Hepatocyte (in vitro differentiated cells): ENCODE measurements at regions not wholly inside any gene's neighbourhood (a gene's known extent, or its start where the extent isn't known, plus 50 kb on each side); places are given as distances from the start of the nearest gene placed in this dataset.
A peak's percentile ranks its signal among the peaks of the same experiment; 100 is the strongest.

ENCODE experiments used
- DNase-seq: peaks from one replicate; pipeline ENCODE4 v3.0.0-alpha.2; 2016; ENCODE audit warnings: low spot score
- H2AFZ ChIP-seq: fragments of 200-600 bp; sonication (generic); 2 replicates; pipeline ENCODE4 v1.6.0; 2016; ENCODE audit warnings: antibody characterized with exemption, mild to moderate bottlenecking
- H3K27ac ChIP-seq: fragments of 200-600 bp; sonication (generic); 2 replicates; pipeline ENCODE4 v1.5.1; 2016; ENCODE audit warnings: mild to moderate bottlenecking
- H3K27me3 ChIP-seq: fragments of 200-600 bp; sonication (generic); 2 replicates; pipeline ENCODE4 v1.6.1; 2016
- H3K36me3 ChIP-seq: fragments of 200-600 bp; sonication (generic); replicated peaks from 2 replicates; pipeline ENCODE4 v1.5.1; 2016; ENCODE audit warnings: low read depth; ENCODE audit not compliant: insufficient read depth
- H3K4me1 ChIP-seq: fragments of 200-600 bp; sonication (generic); 2 replicates; pipeline ENCODE4 v1.5.1; 2016; ENCODE audit warnings: mild to moderate bottlenecking, moderate library complexity; ENCODE audit not compliant: insufficient read depth
- H3K4me2 ChIP-seq: fragments of 200-600 bp; sonication (generic); 2 replicates; pipeline ENCODE4 v1.6.0; 2016
- H3K4me3 ChIP-seq: fragments of 200-600 bp; sonication (generic); 2 replicates; pipeline ENCODE4 v1.5.1; 2016; ENCODE audit warnings: mild to moderate bottlenecking
- H3K79me2 ChIP-seq: fragments of 200-600 bp; sonication (generic); 2 replicates; pipeline ENCODE4 v1.6.0; 2017; ENCODE audit warnings: mild to moderate bottlenecking
- H3K9me2 ChIP-seq: fragments of 200-600 bp; sonication (generic); replicated peaks from 2 replicates; pipeline ENCODE4 v1.6.0; 2017; ENCODE audit warnings: mild to moderate bottlenecking; ENCODE audit not compliant: insufficient read depth
- H3K9me3 ChIP-seq: fragments of 200-600 bp; sonication (generic); 2 replicates; pipeline ENCODE4 v1.5.1; 2016; ENCODE audit warnings: low read depth, mild to moderate bottlenecking
- H4K20me1 ChIP-seq: fragments of 200-600 bp; sonication (generic); 2 replicates; pipeline ENCODE4 v1.6.0; 2016; ENCODE audit warnings: mild to moderate bottlenecking; ENCODE audit not compliant: insufficient read depth, poor library complexity, severe bottlenecking
- CTCF ChIP-seq: fragments of 200-600 bp; sonication (generic); IDR thresholded peaks from 2 replicates; pipeline ENCODE4 v1.5.1; 2016; ENCODE audit warnings: antibody characterized with exemption, mild to moderate bottlenecking; ENCODE audit not compliant: poor library complexity
- EZH2 ChIP-seq: fragments of 200-600 bp; sonication (generic); IDR thresholded peaks from 2 replicates; pipeline ENCODE4 v1.6.1; 2016; ENCODE audit warnings: antibody characterized with exemption, mild to moderate bottlenecking, borderline replicate concordance
- EZH2phosphoT487 ChIP-seq: fragments of 200-600 bp; sonication (generic); IDR thresholded peaks from one replicate; pipeline ENCODE4 v1.6.1; 2018; ENCODE audit warnings: antibody characterized with exemption, mild to moderate bottlenecking, low read depth, moderate library complexity; ENCODE audit not compliant: unreplicated experiment, severe bottlenecking
- WGBS: methylation state at CpG from one replicate; pipeline ENCODE4 v1.1.6; 2016; ENCODE audit warnings: low lambda C conversion rate; ENCODE audit errors: missing lambda C conversion rate; 5-methylcytosine and 5-hydroxymethylcytosine counted together

- Histone ChIP-seq H3K79me2 (no peaks in the 10 kb centered on the region), H3K27ac (no peak overlapping the region), H3K9me2 (no peaks in the 10 kb centered on the region), H3K36me3 (no peaks in the 10 kb centered on the region), H4K20me1 (no peaks in the 10 kb centered on the region), H3K27me3 (no peaks in the 10 kb centered on the region), H3K9me3 (no peaks in the 10 kb centered on the region), H3K4me2 (no peak overlapping the region), H3K4me1 (no peaks in the 10 kb centered on the region), H2AFZ (no peak overlapping the region), H3K4me3 (no peak overlapping the region)
- 94% methylated on average over 10 of the region's 10 CpGs for WGBS
- TF ChIP-seq CTCF (no peak), EZH2 (no peak)
- no peak for DNase-seq
Measured at GRCh38 chr1:4424766-4425165, 229.6 kb upstream of the AJAP1 start.

GRCh38 chr1:4425892-4426291 is 228.5 kb upstream of the AJAP1 start:
- no peak for TF ChIP-seq EZH2
- TF ChIP-seq EZH2phosphoT487, result no peak
- no peak for TF ChIP-seq CTCF

GRCh38 chr1:4428711-4429110 is 225.7 kb upstream of the AJAP1 start:
- Histone ChIP-seq H3K9me3 (no peaks in the 10 kb centered on the region), H3K4me1 (no peaks in the 10 kb centered on the region), H4K20me1 (no peaks in the 10 kb centered on the region), H2AFZ (no peak overlapping the region), H3K79me2 (no peaks in the 10 kb centered on the region), H3K4me3 (no peak overlapping the region), H3K4me2 (no peak overlapping the region), H3K36me3 (no peaks in the 10 kb centered on the region), H3K27me3 (no peaks in the 10 kb centered on the region), H3K27ac (no peak overlapping the region), H3K9me2 (no peaks in the 10 kb centered on the region)
- DNase-seq, result no peak
- TF ChIP-seq EZH2 (no peak), CTCF (no peak)

More at GRCh38 chr1:4425892-4426291, 228.5 kb upstream of the AJAP1 start:
- Histone ChIP-seq H3K9me3 (no peaks in the 10 kb centered on the region), H3K4me2 (no peak overlapping the region), H3K4me3 (no peak overlapping the region), H3K36me3 (no peaks in the 10 kb centered on the region), H3K4me1 (no peaks in the 10 kb centered on the region), H3K27ac (no peak overlapping the region), H3K27me3 (no peaks in the 10 kb centered on the region), H2AFZ (no peak overlapping the region), H4K20me1 (no peaks in the 10 kb centered on the region), H3K9me2 (no peaks in the 10 kb centered on the region), H3K79me2 (no peaks in the 10 kb centered on the region)
- WGBS, result 87% methylated on average over 8 of the region's 11 CpGs
- DNase-seq, result peak; percentile 20
